DND-41 (cell line): ENCODE measurements at regions not wholly inside any gene's neighbourhood (a gene's known extent, or its start where the extent isn't known, plus 50 kb on each side); places are given as distances from the start of the nearest gene placed in this dataset.
A peak's percentile ranks its signal among the peaks of the same experiment; 100 is the strongest.

Experiments
- ATAC-seq: fragments of 200-7000 bp; cut with Tn5 transposase; 3 replicates; pipeline ENCODE4 v1.9.1; 2021; ENCODE audit warnings: low read depth; ENCODE audit not compliant: insufficient read depth
- DNase-seq: peaks from one replicate; pipeline ENCODE4 v3.0.0-alpha.2; 2020
- H2AFZ ChIP-seq: 2 replicates; pipeline ENCODE4 v1.6.0; 2012; ENCODE audit warnings: low read depth, low read length
- H3K27ac ChIP-seq: 2 replicates; pipeline ENCODE4 v1.5.1; 2012; ENCODE audit warnings: low read length, inconsistent platforms
- H3K27me3 ChIP-seq: fragments of 200-600 bp; sonication (generic); 2 replicates; pipeline ENCODE4 v1.6.0; 2012; ENCODE audit warnings: low read length, mild to moderate bottlenecking, inconsistent platforms; ENCODE audit not compliant: insufficient read depth, poor library complexity
- H3K36me3 ChIP-seq: 2 replicates; pipeline ENCODE4 v1.5.1; 2012; ENCODE audit warnings: low read length, inconsistent platforms; ENCODE audit not compliant: insufficient read depth
- H3K4me1 ChIP-seq: 2 replicates; pipeline ENCODE4 v1.5.1; 2012; ENCODE audit warnings: mild to moderate bottlenecking, low read length; ENCODE audit not compliant: insufficient read depth
- H3K4me2 ChIP-seq: 2 replicates; pipeline ENCODE4 v1.6.0; 2012; ENCODE audit warnings: mild to moderate bottlenecking, moderate library complexity, low read length, inconsistent platforms; ENCODE audit not compliant: insufficient read depth
- H3K4me3 ChIP-seq, 2 experiments: fragments of 200-600 bp in 1 of 2; shearing (Covaris generic) in 1 of 2; 2 replicates each; pipeline ENCODE4 v1.5.1; 2012 to 2016; ENCODE audit warnings: inconsistent platforms in 2 of 2, low read length in 2 of 2, mild to moderate bottlenecking in 2 of 2, low read depth in 1 of 2, moderate library complexity in 1 of 2
- H3K79me2 ChIP-seq: 2 replicates; pipeline ENCODE4 v1.6.0; 2012; ENCODE audit warnings: low read length, inconsistent platforms; ENCODE audit not compliant: insufficient read depth
- H3K9ac ChIP-seq: 2 replicates; pipeline ENCODE4 v1.6.0; 2012; ENCODE audit warnings: low read depth, mild to moderate bottlenecking, inconsistent platforms, low read length, moderate library complexity
- H3K9me3 ChIP-seq: 2 replicates; pipeline ENCODE4 v1.5.1; 2012; ENCODE audit warnings: low read length, moderate library complexity, mild to moderate bottlenecking, inconsistent platforms; ENCODE audit not compliant: insufficient read depth, severe bottlenecking
- H4K20me1 ChIP-seq: 2 replicates; pipeline ENCODE4 v1.6.0; 2012; ENCODE audit warnings: low read length; ENCODE audit not compliant: insufficient read depth
- EZH2 ChIP-seq: IDR thresholded peaks from 3 replicates; pipeline ENCODE4 v1.6.1; 2012; ENCODE audit warnings: borderline replicate concordance, low read depth, mild to moderate bottlenecking, moderate library complexity, low read length, inconsistent platforms; ENCODE audit not compliant: severe bottlenecking
- TF ChIP-seq, protein P1 (sequence below): IDR thresholded peaks from 2 replicates; pipeline ENCODE4 v1.5.1; 2012; ENCODE audit warnings: borderline replicate concordance, low read length, moderate library complexity, mild to moderate bottlenecking; ENCODE audit not compliant: poor library complexity, severe bottlenecking; ENCODE audit errors: extremely low read depth

DNA sequence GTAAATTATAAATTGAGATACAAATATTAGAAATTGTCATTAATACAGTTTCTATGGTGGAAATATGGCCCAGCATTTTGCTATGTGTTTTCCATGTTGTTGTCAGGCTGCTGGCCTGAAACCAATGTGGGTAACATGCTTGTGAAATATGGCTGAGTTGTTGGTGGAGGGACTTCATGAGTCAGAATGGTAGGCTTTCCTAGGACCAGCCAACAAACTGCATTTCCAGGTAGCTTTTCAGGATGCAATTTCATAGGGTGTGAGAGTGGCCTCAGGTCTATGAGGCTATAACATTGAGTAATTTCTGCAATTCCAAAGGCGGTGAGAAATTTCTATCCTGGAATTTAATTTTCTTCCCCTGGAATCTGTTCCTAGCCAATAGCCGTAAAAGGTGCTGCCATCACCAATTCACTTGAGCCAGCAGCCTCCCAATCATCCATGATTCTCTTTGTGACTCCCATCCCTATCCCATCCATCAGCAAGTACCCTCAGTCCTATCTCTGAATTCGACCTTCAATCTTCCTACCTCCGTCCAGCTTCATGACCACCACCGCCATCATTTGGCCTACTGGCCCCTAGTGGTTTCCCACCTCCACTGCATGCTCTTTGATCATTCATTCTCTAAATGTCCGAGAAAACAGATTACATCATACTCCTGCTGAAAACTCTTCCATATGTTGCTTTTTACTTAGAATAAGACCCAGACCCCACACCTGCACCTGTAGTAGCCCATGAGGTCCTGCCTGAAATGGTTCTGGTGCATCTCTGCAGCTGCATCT lies 276.6 kb upstream of the CFAP20DC start:
- TF ChIP-seq, protein P1, sequence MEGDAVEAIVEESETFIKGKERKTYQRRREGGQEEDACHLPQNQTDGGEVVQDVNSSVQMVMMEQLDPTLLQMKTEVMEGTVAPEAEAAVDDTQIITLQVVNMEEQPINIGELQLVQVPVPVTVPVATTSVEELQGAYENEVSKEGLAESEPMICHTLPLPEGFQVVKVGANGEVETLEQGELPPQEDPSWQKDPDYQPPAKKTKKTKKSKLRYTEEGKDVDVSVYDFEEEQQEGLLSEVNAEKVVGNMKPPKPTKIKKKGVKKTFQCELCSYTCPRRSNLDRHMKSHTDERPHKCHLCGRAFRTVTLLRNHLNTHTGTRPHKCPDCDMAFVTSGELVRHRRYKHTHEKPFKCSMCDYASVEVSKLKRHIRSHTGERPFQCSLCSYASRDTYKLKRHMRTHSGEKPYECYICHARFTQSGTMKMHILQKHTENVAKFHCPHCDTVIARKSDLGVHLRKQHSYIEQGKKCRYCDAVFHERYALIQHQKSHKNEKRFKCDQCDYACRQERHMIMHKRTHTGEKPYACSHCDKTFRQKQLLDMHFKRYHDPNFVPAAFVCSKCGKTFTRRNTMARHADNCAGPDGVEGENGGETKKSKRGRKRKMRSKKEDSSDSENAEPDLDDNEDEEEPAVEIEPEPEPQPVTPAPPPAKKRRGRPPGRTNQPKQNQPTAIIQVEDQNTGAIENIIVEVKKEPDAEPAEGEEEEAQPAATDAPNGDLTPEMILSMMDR, result peak; percentile 27
- TF ChIP-seq EZH2, result no peak
- Histone ChIP-seq H3K9ac (no peak overlapping the region), H2AFZ (no peak overlapping the region), H3K27ac (no peak overlapping the region), H4K20me1 (no peaks in the 10 kb centered on the region), H3K4me1 (no peaks in the 10 kb centered on the region), H3K36me3 (no peaks in the 10 kb centered on the region), H3K4me2 (no peak overlapping the region), H3K27me3 (no peaks in the 10 kb centered on the region), H3K9me3 (no peaks in the 10 kb centered on the region), H3K79me2 (no peaks in the 10 kb centered on the region), H3K4me3 (no peak overlapping the region)
- DNase-seq (no peak), ATAC-seq (no peak)

DNA sequence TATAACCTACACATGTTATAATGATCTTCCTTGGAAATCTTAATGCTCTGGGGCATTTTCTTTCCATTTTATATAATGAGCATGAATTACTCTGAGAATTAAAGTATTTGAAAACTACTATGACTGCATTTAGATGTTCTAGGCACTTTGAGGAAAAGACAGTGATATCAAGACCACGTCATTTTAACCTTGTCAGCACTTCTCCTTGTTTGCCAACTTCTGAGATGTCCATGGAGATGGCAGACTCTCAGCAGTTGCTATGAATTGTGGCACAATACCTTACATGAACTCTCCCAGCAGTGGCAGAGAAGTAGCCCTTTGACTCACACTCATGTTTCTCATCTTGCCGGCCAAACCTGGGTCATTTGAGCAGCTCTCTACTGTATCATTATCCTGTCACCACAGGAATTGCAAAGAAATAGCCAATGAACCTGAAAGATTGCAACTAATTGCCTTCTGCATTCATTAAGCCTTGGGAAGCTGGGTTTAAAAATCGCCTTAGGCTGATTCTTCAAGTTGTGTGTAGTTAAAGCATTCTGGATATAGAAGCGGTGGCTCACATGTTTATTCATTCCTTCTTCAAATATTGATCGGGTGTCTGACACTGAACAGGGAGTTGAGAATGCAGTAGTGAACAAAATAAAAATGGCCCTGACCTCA lies 272.2 kb upstream of the CFAP20DC start:
- Histone ChIP-seq H3K27ac (no peak overlapping the region), H3K9ac (no peak overlapping the region), H3K9me3 (no peaks in the 10 kb centered on the region), H3K27me3 (no peaks in the 10 kb centered on the region), H3K4me3 (no peak overlapping the region), H4K20me1 (no peaks in the 10 kb centered on the region), H3K36me3 (no peaks in the 10 kb centered on the region), H3K79me2 (no peaks in the 10 kb centered on the region), H2AFZ (no peak overlapping the region), H3K4me1 (no peaks in the 10 kb centered on the region), H3K4me2 (no peak overlapping the region)
- TF ChIP-seq, protein P1, result no peak
- TF ChIP-seq EZH2, result no peak
- ATAC-seq (no peak), DNase-seq (no peak)

DNA sequence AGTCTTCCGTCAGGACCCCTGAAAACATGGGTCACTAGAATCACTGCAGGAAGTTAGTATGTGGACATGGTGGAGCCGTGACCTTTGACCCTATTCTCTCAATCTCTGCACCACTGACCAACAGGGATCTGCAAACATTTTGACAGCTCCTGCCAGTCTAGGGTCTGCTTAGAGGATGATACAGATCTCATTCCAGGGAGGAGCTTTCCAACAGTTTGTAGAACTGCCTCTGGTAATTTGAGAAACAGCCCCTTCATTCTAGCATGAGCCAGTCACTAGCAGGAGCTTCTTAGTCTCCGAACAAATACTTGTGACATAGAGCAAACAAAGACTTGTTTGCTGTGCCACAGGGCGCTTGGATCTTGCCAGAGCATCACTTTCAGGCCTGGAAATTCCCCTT lies 270.3 kb upstream of the CFAP20DC start:
- Histone ChIP-seq H3K9me3 (no peaks in the 10 kb centered on the region), H2AFZ (no peak overlapping the region), H3K4me2 (no peak overlapping the region), H3K4me3 (no peak overlapping the region), H4K20me1 (no peaks in the 10 kb centered on the region), H3K27ac (no peak overlapping the region), H3K9ac (no peak overlapping the region), H3K79me2 (no peaks in the 10 kb centered on the region), H3K36me3 (no peaks in the 10 kb centered on the region), H3K27me3 (no peaks in the 10 kb centered on the region), H3K4me1 (no peaks in the 10 kb centered on the region)
- DNase-seq, result no peak
- TF ChIP-seq, protein P1, result no peak
- TF ChIP-seq EZH2, result no peak
- ATAC-seq, result no peak
